GM12892 (cell line): ENCODE measurements at regions not wholly inside any gene's neighbourhood (a gene's known extent, or its start where the extent isn't known, plus 50 kb on each side); places are given as distances from the start of the nearest gene placed in this dataset.

ENCODE experiments used
- POLR2A ChIP-seq: IDR thresholded peaks from 2 replicates; pipeline ENCODE4 v1.6.1; 2011; ENCODE audit warnings: low read depth, low read length, control low read depth
- POLR2AphosphoS5 ChIP-seq: IDR thresholded peaks from 2 replicates; pipeline ENCODE4 v1.6.1; 2011; ENCODE audit warnings: low read depth, low read length, control low read depth
- TAF1 ChIP-seq: IDR thresholded peaks from 2 replicates; pipeline ENCODE4 v1.6.1; 2011; ENCODE audit warnings: low read depth, mild to moderate bottlenecking, control low read depth, low read length, borderline replicate concordance

DNA sequence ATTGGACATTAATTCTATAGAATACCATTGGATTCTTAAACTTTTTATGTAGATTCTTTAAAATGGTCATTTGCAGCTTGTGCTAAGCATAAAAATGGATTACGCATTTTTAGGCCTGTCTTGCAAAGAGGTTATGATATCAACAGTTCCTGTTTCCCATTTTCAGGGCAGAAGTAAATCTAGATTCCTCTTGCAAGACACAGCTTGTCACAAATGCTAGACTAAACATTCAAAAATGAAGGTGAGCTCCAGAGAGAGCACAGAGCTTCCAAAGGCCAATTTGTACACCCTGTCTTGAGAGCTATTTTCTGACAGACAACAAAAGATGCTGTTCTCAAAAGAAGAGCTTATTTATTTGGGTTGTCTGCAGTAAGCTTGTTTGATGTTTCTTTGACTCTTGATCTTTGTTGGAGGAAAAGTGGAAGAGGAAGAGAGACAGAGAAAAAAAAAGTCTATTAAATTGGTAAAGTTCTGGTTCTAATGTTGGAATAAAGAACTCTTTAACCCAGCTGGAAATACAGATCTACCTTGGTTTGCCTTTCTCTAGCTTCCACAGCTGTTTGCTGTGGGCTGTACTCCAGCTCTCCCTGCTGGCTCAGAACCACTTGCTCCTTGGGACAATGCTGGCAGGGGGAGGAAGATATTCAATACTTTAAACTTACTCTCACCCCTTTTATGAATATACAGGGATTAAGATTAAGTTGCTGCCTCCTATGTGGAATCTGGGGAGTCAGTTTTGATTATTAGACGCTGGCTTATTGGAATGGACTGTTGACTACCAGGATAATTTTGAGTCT lies 651.8 kb downstream of the CDH11 start:
- no peak for TF ChIP-seq POLR2A
- no peak for TF ChIP-seq POLR2AphosphoS5
- no peak for TF ChIP-seq TAF1
